ENCODE measurements at regions not wholly inside any gene's neighbourhood (a gene's known extent, or its start where the extent isn't known, plus 50 kb on each side); places are given as distances from the start of the nearest gene placed in this dataset.

- no peaks in the 10 kb centered on the region for H3K9me3 ChIP-seq
- no peaks in the 10 kb centered on the region for H3K27me3 ChIP-seq
- TF ChIP-seq CTCF (IDR thresholded peaks at IDR 0.05) = no peak
- H3K36me3 ChIP-seq = no peaks in the 10 kb centered on the region
- no peak overlapping the region for H3K4me3 ChIP-seq (ENCODE audit: low read depth in 1 of 2, low read length in 1 of 2)
- no peak overlapping the region for H3K27ac ChIP-seq
- no peaks in the 10 kb centered on the region for H3K4me1 ChIP-seq (ENCODE audit: control insufficient read depth in 1 of 2, insufficient read depth in 1 of 2, low read depth in 1 of 2, low read length in 1 of 2)
These were observed 240.4 kb upstream of the TNRC6C start for GRCh38 chr17:77717941-77718668.

GRCh38 chr17:77718669-77718961 lies 239.9 kb upstream of the TNRC6C start:
- Histone ChIP-seq H3K4me3 (ENCODE audit: low read depth in 1 of 2, low read length in 1 of 2) (no peak overlapping the region), H3K36me3 (no peaks in the 10 kb centered on the region), H3K9me3 (no peaks in the 10 kb centered on the region), H3K27ac (no peak overlapping the region), H3K27me3 (no peaks in the 10 kb centered on the region), H3K4me1 (ENCODE audit: control insufficient read depth in 1 of 2, insufficient read depth in 1 of 2, low read depth in 1 of 2, low read length in 1 of 2) (no peaks in the 10 kb centered on the region)
- no peak for TF ChIP-seq CTCF (IDR thresholded peaks at IDR 0.05)

GRCh38 chr17:77719806-77720205 lies 238.7 kb upstream of the TNRC6C start:
- H3K27ac ChIP-seq = no peak overlapping the region
- H3K36me3 ChIP-seq = no peaks in the 10 kb centered on the region
- no peak for TF ChIP-seq CTCF (IDR thresholded peaks at IDR 0.05)
- H3K9me3 ChIP-seq = no peaks in the 10 kb centered on the region
- no peaks in the 10 kb centered on the region for H3K4me1 ChIP-seq (ENCODE audit: control insufficient read depth in 1 of 2, insufficient read depth in 1 of 2, low read depth in 1 of 2, low read length in 1 of 2)
- H3K4me3 ChIP-seq (ENCODE audit: low read depth in 1 of 2, low read length in 1 of 2) = no peak overlapping the region
- no peaks in the 10 kb centered on the region for H3K27me3 ChIP-seq

- H3K4me1 ChIP-seq (ENCODE audit: control insufficient read depth in 1 of 2, insufficient read depth in 1 of 2, low read depth in 1 of 2, low read length in 1 of 2) = no peaks in the 10 kb centered on the region
- no peaks in the 10 kb centered on the region for H3K9me3 ChIP-seq
- H3K36me3 ChIP-seq = no peaks in the 10 kb centered on the region
- no peak for TF ChIP-seq CTCF (IDR thresholded peaks at IDR 0.05)
- H3K4me3 ChIP-seq (ENCODE audit: low read depth in 1 of 2, low read length in 1 of 2) = no peak overlapping the region
- no peak overlapping the region for H3K27ac ChIP-seq
- no peaks in the 10 kb centered on the region for H3K27me3 ChIP-seq
These were observed 237.3 kb upstream of the TNRC6C start for GRCh38 chr17:77720946-77721845.

- Histone ChIP-seq H3K4me1 (ENCODE audit: control insufficient read depth in 1 of 2, insufficient read depth in 1 of 2, low read depth in 1 of 2, low read length in 1 of 2) (no peaks in the 10 kb centered on the region), H3K4me3 (ENCODE audit: low read depth in 1 of 2, low read length in 1 of 2) (no peak overlapping the region), H3K27ac (no peak overlapping the region), H3K27me3 (no peaks in the 10 kb centered on the region), H3K36me3 (no peaks in the 10 kb centered on the region), H3K9me3 (no peaks in the 10 kb centered on the region)
- no peak for TF ChIP-seq CTCF (IDR thresholded peaks at IDR 0.05)
These were observed 236.7 kb upstream of the TNRC6C start for GRCh38 chr17:77721846-77722160.

Measured in neutrophil (primary cell).